PC-3 (cell line): ENCODE measurements at regions not wholly inside any gene's neighbourhood (a gene's known extent, or its start where the extent isn't known, plus 50 kb on each side); places are given as distances from the start of the nearest gene placed in this dataset.

Experiments
- CTCF ChIP-seq: fragments of 300-600 bp; sonication (generic); conservative IDR thresholded peaks from 2 replicates; pipeline ENCODE4 v1.5.1; 2017; ENCODE audit warnings: antibody characterized with exemption, low read depth, mild to moderate bottlenecking, low read length
- EZH2 ChIP-seq: fragments of 300-600 bp; sonication (generic); IDR thresholded peaks from one replicate; pipeline ENCODE4 v1.6.1; 2017; ENCODE audit warnings: antibody characterized with exemption, mild to moderate bottlenecking, low read length; ENCODE audit not compliant: unreplicated experiment

GRCh38 chr19:31098836-31099235 is 250.4 kb downstream of the TSHZ3 start:
- TF ChIP-seq CTCF (no peak), EZH2 (no peak)
